MM.1S (cell line): ENCODE measurements at regions not wholly inside any gene's neighbourhood (a gene's known extent, or its start where the extent isn't known, plus 50 kb on each side); places are given as distances from the start of the nearest gene placed in this dataset.

Experiments used
- DNase-seq: peaks from one replicate; pipeline ENCODE4 v3.0.0-alpha.2; 2015
- H2AFZ ChIP-seq: fragments of 300-600 bp; sonication (generic); 2 replicates; pipeline ENCODE4 v1.6.0; 2016; ENCODE audit warnings: antibody characterized with exemption, low read length
- H3F3A ChIP-seq: fragments of 300-600 bp; sonication (generic); 2 replicates; pipeline ENCODE4 v1.6.1; 2016; ENCODE audit warnings: mild to moderate bottlenecking, antibody characterized with exemption, low read length, moderate library complexity, mixed read lengths; ENCODE audit not compliant: insufficient read depth
- H3K27ac ChIP-seq: fragments of 300-600 bp; sonication (generic); 2 replicates; pipeline ENCODE4 v1.5.1; 2016; ENCODE audit warnings: mild to moderate bottlenecking, low read length
- H3K27me3 ChIP-seq: fragments of 300-600 bp; sonication (generic); replicated peaks from 2 replicates; pipeline ENCODE4 v1.6.0; 2016; ENCODE audit warnings: low read length; ENCODE audit not compliant: insufficient read depth
- H3K36me3 ChIP-seq: fragments of 300-600 bp; sonication (generic); replicated peaks from 2 replicates; pipeline ENCODE4 v1.6.1; 2016; ENCODE audit warnings: mild to moderate bottlenecking, low read length, mixed read lengths; ENCODE audit not compliant: insufficient read depth
- H3K4me1 ChIP-seq: fragments of 300-600 bp; sonication (generic); 2 replicates; pipeline ENCODE4 v1.6.1; 2016; ENCODE audit warnings: low read length, mixed read lengths
- H3K4me2 ChIP-seq: fragments of 300-600 bp; sonication (generic); 2 replicates; pipeline ENCODE4 v1.6.0; 2016; ENCODE audit warnings: low read depth, low read length
- H3K4me3 ChIP-seq: fragments of 300-600 bp; sonication (generic); 2 replicates; pipeline ENCODE4 v1.5.1; 2016; ENCODE audit warnings: low read length, mixed read lengths
- H3K79me2 ChIP-seq: fragments of 300-600 bp; sonication (generic); 2 replicates; pipeline ENCODE4 v1.6.1; 2016; ENCODE audit warnings: mixed run types, low read length, mixed read lengths
- H3K9ac ChIP-seq: fragments of 300-600 bp; sonication (generic); 2 replicates; pipeline ENCODE4 v1.6.1; 2016; ENCODE audit warnings: low read length, mixed read lengths
- H3K9me2 ChIP-seq: fragments of 300-600 bp; sonication (generic); replicated peaks from 2 replicates; pipeline ENCODE4 v1.6.1; 2016; ENCODE audit warnings: mild to moderate bottlenecking, low read length, mixed read lengths; ENCODE audit not compliant: insufficient read depth
- H3K9me3 ChIP-seq: fragments of 300-600 bp; sonication (generic); replicated peaks from 2 replicates; pipeline ENCODE4 v1.6.1; 2016; ENCODE audit warnings: mild to moderate bottlenecking, low read length, mixed read lengths; ENCODE audit not compliant: insufficient read depth
- H4K20me1 ChIP-seq: fragments of 300-600 bp; sonication (generic); 2 replicates; pipeline ENCODE4 v1.6.1; 2016; ENCODE audit warnings: mild to moderate bottlenecking, low read length, moderate library complexity, mixed read lengths; ENCODE audit not compliant: insufficient read depth
- EZH2 ChIP-seq: fragments of 300-600 bp; sonication (generic); optimal IDR thresholded peaks from 2 replicates; pipeline ENCODE3; 2017; ENCODE audit warnings: low read depth, mild to moderate bottlenecking, antibody characterized with exemption, low read length, mixed read lengths
- EZH2phosphoT487 ChIP-seq: fragments of 300-600 bp; sonication (generic); IDR thresholded peaks from 2 replicates; pipeline ENCODE4 v1.6.1; 2018; ENCODE audit warnings: antibody characterized with exemption, low read length
- TF ChIP-seq, protein P1 (sequence below): fragments of 300-600 bp; sonication (generic); IDR thresholded peaks from 2 replicates; pipeline ENCODE4 v1.5.1; 2016; ENCODE audit warnings: antibody characterized with exemption, low read length, mixed read lengths

DNA sequence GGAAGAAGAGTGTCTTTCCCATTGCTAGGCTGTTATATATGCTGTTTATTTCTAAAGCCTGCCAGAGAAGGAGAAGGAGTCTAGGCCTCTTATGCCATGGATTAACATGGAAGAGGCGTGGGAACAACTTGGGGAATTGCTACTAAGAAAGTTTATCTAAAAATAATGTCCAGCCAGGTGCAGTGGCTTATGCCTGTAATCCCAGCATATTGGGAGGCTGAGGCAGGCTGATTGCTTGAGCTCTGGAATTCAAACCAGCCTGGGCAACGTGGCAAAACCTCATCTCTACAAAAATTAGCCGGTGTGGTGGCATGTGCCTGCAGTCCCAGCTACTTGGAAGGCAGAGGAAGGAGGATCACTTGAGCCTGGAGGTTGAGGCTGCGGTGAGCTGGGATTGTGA lies 51.7 kb upstream of the ARPP19 start:
- Histone ChIP-seq H3K27ac (no peak overlapping the region), H2AFZ (no peak overlapping the region), H3K4me1 (no peaks in the 10 kb centered on the region), H3K36me3 (peaks cover 3% of the 10 kb centered on the region; the same call in 1 of the 2 replicates), H3K9ac (no peak overlapping the region), H3K4me2 (no peak overlapping the region), H3K4me3 (no peak overlapping the region), H4K20me1 (no peaks in the 10 kb centered on the region; the same call in 1 of the 2 replicates), H3K9me3 (no peaks in the 10 kb centered on the region), H3F3A (no peaks in the 10 kb centered on the region), H3K79me2 (peaks cover 91% of the 10 kb centered on the region), H3K9me2 (no peaks in the 10 kb centered on the region), H3K27me3 (no peaks in the 10 kb centered on the region)
- TF ChIP-seq, protein P1, sequence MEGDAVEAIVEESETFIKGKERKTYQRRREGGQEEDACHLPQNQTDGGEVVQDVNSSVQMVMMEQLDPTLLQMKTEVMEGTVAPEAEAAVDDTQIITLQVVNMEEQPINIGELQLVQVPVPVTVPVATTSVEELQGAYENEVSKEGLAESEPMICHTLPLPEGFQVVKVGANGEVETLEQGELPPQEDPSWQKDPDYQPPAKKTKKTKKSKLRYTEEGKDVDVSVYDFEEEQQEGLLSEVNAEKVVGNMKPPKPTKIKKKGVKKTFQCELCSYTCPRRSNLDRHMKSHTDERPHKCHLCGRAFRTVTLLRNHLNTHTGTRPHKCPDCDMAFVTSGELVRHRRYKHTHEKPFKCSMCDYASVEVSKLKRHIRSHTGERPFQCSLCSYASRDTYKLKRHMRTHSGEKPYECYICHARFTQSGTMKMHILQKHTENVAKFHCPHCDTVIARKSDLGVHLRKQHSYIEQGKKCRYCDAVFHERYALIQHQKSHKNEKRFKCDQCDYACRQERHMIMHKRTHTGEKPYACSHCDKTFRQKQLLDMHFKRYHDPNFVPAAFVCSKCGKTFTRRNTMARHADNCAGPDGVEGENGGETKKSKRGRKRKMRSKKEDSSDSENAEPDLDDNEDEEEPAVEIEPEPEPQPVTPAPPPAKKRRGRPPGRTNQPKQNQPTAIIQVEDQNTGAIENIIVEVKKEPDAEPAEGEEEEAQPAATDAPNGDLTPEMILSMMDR = no peak
- TF ChIP-seq EZH2phosphoT487 (no peak), EZH2 (no peak)
- DNase-seq = no peak
